Naive thymus-derived CD8-positive, alpha-beta T cell (primary cell): ENCODE measurements at regions not wholly inside any gene's neighbourhood (a gene's known extent, or its start where the extent isn't known, plus 50 kb on each side); places are given as distances from the start of the nearest gene placed in this dataset.

Experiments used
- ATAC-seq, 2 donors: fragments of 150-1000 bp; cut with Tn5 transposase in 1 of 2; sonication (Bioruptor Pico), chemical (Tn5 transposase) in 1 of 2; 1 replicate in 1 of 2; 2 replicates in 1 of 2; pipeline ENCODE4 v1.10.0; 2021; ENCODE audit warnings: mild to moderate bottlenecking in 2 of 2, moderate library complexity in 2 of 2
- POLR2A ChIA-PET: fragments of 350-600 bp; sonication (Branson Sonifier 250); formaldehyde crosslinking; loops from one replicate; lab custom pipeline; 2021; ENCODE audit warnings: antibody characterized with exemption; lab: Charles Lee
- DNase-seq, 10 donors: peaks; one replicate each; pipeline versions ENCODE4 v3.0.0 to v3.0.0-alpha.2; 2020 to 2022
- H3K27ac Mint-ChIP-seq, 10 donors: one replicate each; pipeline ENCODE4 v1.8.0; 2020 to 2022; ENCODE audit warnings: mild to moderate bottlenecking in 10 of 10, mixed read lengths in 10 of 10, moderate library complexity in 4 of 10, inconsistent platforms in 1 of 10
- H3K27me3 Mint-ChIP-seq, 5 donors: one replicate each; pipeline ENCODE4 v1.8.0; 2021 to 2022; ENCODE audit warnings: mixed read lengths in 5 of 5
- H3K36me3 Mint-ChIP-seq, 3 donors: one replicate each; pipeline ENCODE4 v1.8.0; 2020 to 2022; ENCODE audit warnings: mixed read lengths in 3 of 3, mild to moderate bottlenecking in 2 of 3, inconsistent platforms in 1 of 3
- H3K4me1 Mint-ChIP-seq, 4 donors: one replicate each; pipeline ENCODE4 v1.8.0; 2021 to 2022; ENCODE audit warnings: mixed read lengths in 4 of 4
- H3K4me3 Mint-ChIP-seq, 10 donors: one replicate each; pipeline ENCODE4 v1.8.0; 2020 to 2022; ENCODE audit warnings: mild to moderate bottlenecking in 10 of 10, mixed read lengths in 10 of 10, moderate library complexity in 6 of 10, inconsistent platforms in 1 of 10
- H3K9me3 Mint-ChIP-seq, 9 donors: one replicate each; pipeline ENCODE4 v1.8.0; 2020 to 2022; ENCODE audit warnings: mixed read lengths in 9 of 9, mild to moderate bottlenecking in 3 of 9, inconsistent platforms in 1 of 9, moderate library complexity in 1 of 9

DNA sequence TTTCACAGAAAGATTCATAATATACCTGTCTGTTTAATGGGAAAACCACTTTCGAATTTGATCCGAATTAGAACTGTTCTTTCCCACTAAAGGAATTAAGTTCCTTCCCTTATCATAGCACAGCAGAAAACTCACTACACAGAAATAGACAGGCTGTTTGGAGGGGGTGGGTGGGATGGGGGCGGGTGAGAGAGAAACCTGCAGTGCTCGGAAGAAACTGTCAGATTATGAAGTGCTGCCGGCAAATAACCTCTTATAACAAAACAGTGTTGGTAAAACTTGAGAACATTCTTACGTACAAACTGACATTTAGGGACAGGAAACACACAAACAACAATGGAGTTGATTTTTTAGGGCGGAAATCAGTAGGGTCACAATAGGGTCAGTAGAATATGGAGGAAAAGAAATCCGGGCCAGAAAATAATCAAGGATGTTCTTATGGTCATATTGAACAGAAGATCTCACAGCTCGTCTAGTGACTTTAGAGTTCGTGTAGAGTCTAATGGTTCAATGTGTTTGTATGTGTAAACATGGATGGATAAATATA, 756.0 kb upstream of the LRATD1 start:
- Mint-ChIP-seq H3K4me3 (no peak overlapping the region), H3K36me3 (no peaks in the 10 kb centered on the region), H3K27ac (no peak overlapping the region), H3K4me1 (no peaks in the 10 kb centered on the region), H3K27me3 (no peaks in the 10 kb centered on the region), H3K9me3 (peaks cover 0 to 6% (median 2%) of the 10 kb centered on the region in 9 donors)
- no peak for DNase-seq
- no peak for ATAC-seq
- POLR2A ChIA-PET = no interaction called here

DNA sequence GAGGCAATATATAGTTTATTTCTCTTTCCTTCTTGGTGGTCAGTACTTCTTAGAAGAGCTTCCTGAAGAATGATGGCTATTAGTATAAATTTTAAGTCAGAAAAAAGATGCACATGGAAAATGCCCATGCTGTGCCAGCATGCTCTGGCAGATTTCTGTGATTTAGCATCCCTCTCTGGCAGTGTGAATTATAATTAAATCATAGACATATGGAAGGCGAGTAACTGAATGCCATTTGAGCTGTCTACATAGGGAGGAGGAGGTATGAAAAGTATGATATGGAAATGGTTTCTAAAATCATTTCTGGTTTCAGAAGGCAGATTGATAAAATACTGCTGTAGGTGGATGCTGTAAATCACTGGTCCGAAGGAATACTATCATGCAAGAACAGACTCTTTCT, 754.9 kb upstream of the LRATD1 start:
- H3K4me1 Mint-ChIP-seq = no peaks in the 10 kb centered on the region
- H3K27me3 Mint-ChIP-seq = no peaks in the 10 kb centered on the region
- H3K9me3 Mint-ChIP-seq = peaks cover 0 to 10% (median 3%) of the 10 kb centered on the region in 9 donors
- POLR2A ChIA-PET = no interaction called here
- H3K36me3 Mint-ChIP-seq = no peaks in the 10 kb centered on the region
- DNase-seq (no peak), ATAC-seq (no peak)
- no peak overlapping the region for H3K27ac Mint-ChIP-seq
- no peak overlapping the region for H3K4me3 Mint-ChIP-seq

DNA sequence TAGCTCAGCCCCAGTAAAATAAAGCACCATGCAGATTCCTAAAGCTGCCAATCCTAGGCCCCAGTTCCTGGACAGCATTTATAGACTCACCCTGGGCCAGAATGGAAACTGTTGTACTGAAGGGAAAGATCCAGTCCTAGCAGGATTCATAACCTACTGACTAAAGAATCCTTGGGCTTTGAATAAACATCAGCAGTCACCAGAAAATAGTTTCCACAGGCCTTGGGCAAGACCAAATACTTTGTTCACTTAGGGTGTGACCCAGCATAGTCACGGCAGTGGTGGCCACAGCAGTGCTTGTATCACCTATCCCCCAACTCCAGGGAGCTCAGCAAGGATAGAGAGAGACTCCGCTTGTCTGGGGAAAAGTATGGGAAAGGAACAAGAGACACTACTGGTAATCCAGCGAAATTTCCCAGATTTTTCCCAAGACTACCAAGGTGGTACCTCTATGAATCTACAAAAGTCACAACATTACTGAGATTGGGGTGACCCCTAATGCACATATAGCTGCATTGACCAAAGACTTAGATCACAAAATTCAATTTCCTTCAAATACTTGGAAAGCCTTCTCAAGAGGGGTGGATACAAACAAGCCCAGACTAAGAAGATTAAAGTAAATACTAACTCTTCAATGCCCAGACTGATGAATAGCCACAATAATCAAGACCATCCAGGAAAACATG, 748.1 kb upstream of the LRATD1 start:
- Mint-ChIP-seq H3K9me3 (peaks cover 0 to 20% (median 8%) of the 10 kb centered on the region in 9 donors), H3K27me3 (no peaks in the 10 kb centered on the region), H3K4me3 (no peak overlapping the region), H3K4me1 (no peaks in the 10 kb centered on the region), H3K36me3 (no peaks in the 10 kb centered on the region), H3K27ac (no peak overlapping the region)
- POLR2A ChIA-PET = no interaction called here
- ATAC-seq (no peak), DNase-seq (no peak)

DNA sequence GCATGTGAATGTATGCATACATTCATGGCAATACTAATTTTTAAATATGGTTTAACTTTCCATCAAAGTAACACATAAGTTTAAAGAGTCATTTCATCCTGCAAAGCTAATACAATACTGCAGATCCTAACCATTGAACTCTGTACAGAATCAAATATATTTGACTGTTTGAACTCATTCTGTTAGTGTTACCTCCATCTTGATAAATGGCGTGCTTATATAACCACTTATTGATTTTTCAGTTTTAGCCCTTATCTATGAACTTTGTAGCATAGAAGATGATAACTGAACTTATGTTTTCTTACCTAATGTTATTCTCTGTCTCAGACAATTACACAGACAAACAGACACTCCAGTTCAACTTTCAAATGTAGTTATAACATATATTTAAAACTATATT, 731.0 kb upstream of the LRATD1 start:
- Mint-ChIP-seq H3K27me3 (no peaks in the 10 kb centered on the region), H3K4me1 (no peaks in the 10 kb centered on the region), H3K36me3 (no peaks in the 10 kb centered on the region), H3K4me3 (no peak overlapping the region), H3K9me3 (peaks cover 0 to 14% (median 2%) of the 10 kb centered on the region in 9 donors), H3K27ac (no peak overlapping the region)
- DNase-seq = no peak
- POLR2A ChIA-PET = no interaction called here
- no peak for ATAC-seq

DNA sequence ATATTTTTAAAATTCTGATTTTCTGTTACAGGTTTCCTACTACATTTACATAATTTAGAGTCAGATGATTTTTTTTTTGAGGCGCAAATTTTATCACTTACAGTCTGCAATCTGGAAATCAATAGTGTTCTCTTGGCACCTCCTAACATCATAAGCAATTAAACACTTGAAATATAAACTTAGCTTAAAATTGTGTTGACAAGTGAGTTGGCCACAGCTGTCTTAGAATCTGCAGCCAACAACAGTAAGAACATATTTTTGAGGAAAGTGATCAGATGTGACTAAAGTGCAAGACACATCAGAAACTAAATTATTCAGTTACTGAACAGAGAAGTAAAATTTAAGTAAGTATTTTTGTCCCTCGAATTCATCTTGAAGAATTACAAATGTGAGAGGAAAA, 726.7 kb upstream of the LRATD1 start:
- no peaks in the 10 kb centered on the region for H3K27me3 Mint-ChIP-seq
- no peak overlapping the region for H3K27ac Mint-ChIP-seq

DNA sequence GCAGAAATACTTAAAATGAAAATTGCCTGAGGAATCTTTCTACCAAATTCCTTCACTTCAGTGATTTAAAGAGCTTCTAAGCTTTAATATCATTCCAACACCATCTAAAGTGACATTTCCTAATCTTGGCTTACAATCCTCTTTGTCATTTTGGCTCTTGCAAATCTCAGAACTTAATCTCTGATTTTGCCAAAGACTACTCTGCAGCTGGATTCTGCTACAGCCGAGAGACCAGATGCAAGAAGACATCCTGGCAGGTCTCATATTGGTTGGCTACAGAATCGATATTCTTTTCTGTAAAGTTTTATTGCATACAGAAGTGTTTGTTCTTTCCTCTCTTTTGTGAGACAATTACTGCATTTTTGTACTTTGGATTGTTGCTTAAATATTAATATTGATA, 716.5 kb upstream of the LRATD1 start:
- H3K27ac Mint-ChIP-seq = no peak overlapping the region
- DNase-seq = no peak
- no peak for ATAC-seq
- H3K4me1 Mint-ChIP-seq = no peaks in the 10 kb centered on the region
- H3K4me3 Mint-ChIP-seq = no peak overlapping the region
- peaks cover 0 to 19% (median 10%) of the 10 kb centered on the region in 9 donors for H3K9me3 Mint-ChIP-seq
- H3K27me3 Mint-ChIP-seq = no peaks in the 10 kb centered on the region
- POLR2A ChIA-PET = no interaction called here
- H3K36me3 Mint-ChIP-seq = no peaks in the 10 kb centered on the region

More for the DNA sequence above, 726.7 kb upstream of the LRATD1 start:
- H3K4me3 Mint-ChIP-seq = no peak overlapping the region
- H3K9me3 Mint-ChIP-seq = peaks cover 0 to 9% (median 0%) of the 10 kb centered on the region in 9 donors
- DNase-seq = no peak
- no peaks in the 10 kb centered on the region for H3K36me3 Mint-ChIP-seq
- no peak for ATAC-seq
- POLR2A ChIA-PET = no interaction called here
- no peaks in the 10 kb centered on the region for H3K4me1 Mint-ChIP-seq

DNA sequence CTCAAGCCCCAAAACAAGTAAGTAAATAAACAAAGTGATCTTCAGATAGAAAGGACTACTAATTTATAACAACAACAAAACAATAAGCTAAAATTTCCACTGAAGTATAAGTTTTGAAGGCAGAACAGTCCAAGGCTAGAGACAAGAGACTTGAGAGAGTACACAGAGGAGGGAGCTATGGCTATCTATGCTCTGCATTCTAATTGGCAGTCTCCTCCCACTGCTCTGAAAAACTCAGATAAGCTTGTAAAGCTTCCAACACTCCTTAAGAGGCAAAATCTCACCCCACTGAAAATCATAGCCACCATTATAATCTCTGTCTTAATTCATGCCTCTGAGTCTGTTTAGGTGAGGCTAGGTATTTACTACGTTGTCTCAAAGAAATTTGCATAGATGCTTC, 714.6 kb upstream of the LRATD1 start:
- DNase-seq = no peak
- POLR2A ChIA-PET = no interaction called here

DNA sequence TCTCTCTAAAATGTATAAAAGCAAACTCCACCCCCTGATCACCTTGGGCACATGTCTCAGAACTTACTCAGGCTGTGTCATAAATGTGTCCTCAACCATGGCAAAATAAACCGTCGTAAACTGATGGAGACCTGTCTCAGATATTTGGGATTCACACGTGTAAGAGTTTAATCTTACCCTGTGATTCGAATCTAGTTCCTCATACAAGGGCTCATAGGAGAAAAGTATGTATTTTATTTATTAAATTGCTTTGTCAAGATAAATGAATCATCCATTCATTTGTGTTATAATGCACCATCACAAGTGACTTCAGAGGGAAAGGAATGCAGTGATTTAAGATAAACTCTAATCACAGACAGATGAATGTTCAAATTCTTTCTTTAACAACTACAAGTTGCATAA, 712.5 kb upstream of the LRATD1 start:
- ATAC-seq (no peak), DNase-seq (no peak)
- H3K27ac Mint-ChIP-seq = no peak overlapping the region
- no peaks in the 10 kb centered on the region for H3K4me1 Mint-ChIP-seq
- H3K4me3 Mint-ChIP-seq = no peak overlapping the region
- no peaks in the 10 kb centered on the region for H3K36me3 Mint-ChIP-seq
- POLR2A ChIA-PET = no interaction called here
- peaks cover 2 to 40% (median 11%) of the 10 kb centered on the region in 9 donors for H3K9me3 Mint-ChIP-seq
- no peaks in the 10 kb centered on the region for H3K27me3 Mint-ChIP-seq

More for the DNA sequence above, 714.6 kb upstream of the LRATD1 start:
- H3K36me3 Mint-ChIP-seq = no peaks in the 10 kb centered on the region
- ATAC-seq = no peak
- no peak overlapping the region for H3K27ac Mint-ChIP-seq
- H3K9me3 Mint-ChIP-seq = peaks cover 1 to 28% (median 8%) of the 10 kb centered on the region in 9 donors
- H3K4me3 Mint-ChIP-seq = no peak overlapping the region
- H3K27me3 Mint-ChIP-seq = no peaks in the 10 kb centered on the region
- no peaks in the 10 kb centered on the region for H3K4me1 Mint-ChIP-seq

DNA sequence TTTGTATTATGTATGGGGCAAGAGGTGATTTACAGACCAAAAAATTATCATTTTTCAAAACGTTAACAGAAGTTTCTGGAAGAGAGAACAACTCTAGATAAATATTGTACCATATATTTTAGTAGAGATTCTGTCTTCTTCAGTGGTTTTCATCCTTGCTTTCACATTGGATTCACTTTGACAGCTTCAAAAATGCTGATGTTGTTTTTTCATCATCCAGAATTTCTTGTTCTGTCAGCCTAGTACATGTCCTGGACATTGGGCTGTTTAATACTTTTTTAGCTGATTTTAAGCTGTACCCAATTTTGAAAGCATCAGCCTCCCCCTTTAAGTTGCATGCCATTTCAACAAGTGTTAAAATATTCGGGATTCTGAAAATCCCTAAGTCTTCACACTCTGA, 711.3 kb upstream of the LRATD1 start:
- Mint-ChIP-seq H3K27me3 (no peaks in the 10 kb centered on the region), H3K9me3 (peaks cover 2 to 40% (median 11%) of the 10 kb centered on the region in 9 donors), H3K4me3 (no peak overlapping the region), H3K27ac (no peak overlapping the region), H3K36me3 (no peaks in the 10 kb centered on the region), H3K4me1 (no peaks in the 10 kb centered on the region)
- no peak for ATAC-seq
- DNase-seq = no peak
- POLR2A ChIA-PET = no interaction called here

DNA sequence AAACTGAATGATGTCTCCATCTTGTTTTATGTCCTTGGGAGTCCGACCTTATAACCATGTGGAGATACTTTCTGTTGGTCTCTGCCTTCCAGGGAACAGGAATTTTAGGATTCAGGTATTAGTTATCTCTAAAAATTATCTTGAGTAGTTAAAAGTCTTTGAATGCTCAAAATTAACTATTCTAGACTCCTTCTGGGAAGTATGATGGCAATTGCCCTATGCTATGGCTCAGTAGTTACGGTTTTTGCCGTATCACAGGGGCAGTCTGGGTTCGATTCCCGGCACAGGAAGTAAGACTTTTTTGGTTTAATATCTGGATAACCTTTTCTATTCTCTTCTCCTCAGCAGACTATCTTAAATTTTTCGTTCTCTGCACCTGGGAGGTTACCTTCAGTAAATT, 708.7 kb upstream of the LRATD1 start:
- H3K27me3 Mint-ChIP-seq = no peaks in the 10 kb centered on the region
- peaks cover 2 to 40% (median 14%) of the 10 kb centered on the region in 9 donors for H3K9me3 Mint-ChIP-seq
- ATAC-seq = no peak
- H3K4me1 Mint-ChIP-seq = no peaks in the 10 kb centered on the region
- H3K36me3 Mint-ChIP-seq = no peaks in the 10 kb centered on the region
- no peak overlapping the region for H3K4me3 Mint-ChIP-seq
- no peak overlapping the region for H3K27ac Mint-ChIP-seq
- POLR2A ChIA-PET = no interaction called here
- DNase-seq = no peak

DNA sequence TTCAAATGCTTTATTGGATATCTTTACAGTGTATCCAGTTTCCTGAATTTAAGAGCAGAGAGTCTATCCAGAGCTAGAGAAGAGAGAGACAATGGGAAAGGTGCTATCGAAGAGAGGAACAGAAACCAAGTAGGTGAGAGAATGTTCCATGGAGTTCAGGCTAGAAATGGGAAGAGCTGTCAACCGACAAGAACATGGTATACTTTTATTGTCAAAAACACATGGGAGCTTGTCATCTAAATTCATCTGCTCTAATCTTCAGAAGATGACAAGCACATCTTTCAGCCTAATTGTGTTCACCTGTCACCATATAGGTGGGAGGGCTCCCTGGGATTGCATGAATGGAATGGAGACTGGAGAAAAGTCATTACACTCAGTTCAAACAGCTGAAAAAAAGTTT, 690.4 kb upstream of the LRATD1 start:
- DNase-seq = no peak
- no peaks in the 10 kb centered on the region for H3K4me1 Mint-ChIP-seq
- ATAC-seq = no peak
- H3K4me3 Mint-ChIP-seq = no peak overlapping the region
- POLR2A ChIA-PET = no interaction called here
- H3K9me3 Mint-ChIP-seq = peaks cover 0 to 18% (median 6%) of the 10 kb centered on the region in 9 donors
- H3K27me3 Mint-ChIP-seq = no peaks in the 10 kb centered on the region
- no peak overlapping the region for H3K27ac Mint-ChIP-seq
- no peaks in the 10 kb centered on the region for H3K36me3 Mint-ChIP-seq

DNA sequence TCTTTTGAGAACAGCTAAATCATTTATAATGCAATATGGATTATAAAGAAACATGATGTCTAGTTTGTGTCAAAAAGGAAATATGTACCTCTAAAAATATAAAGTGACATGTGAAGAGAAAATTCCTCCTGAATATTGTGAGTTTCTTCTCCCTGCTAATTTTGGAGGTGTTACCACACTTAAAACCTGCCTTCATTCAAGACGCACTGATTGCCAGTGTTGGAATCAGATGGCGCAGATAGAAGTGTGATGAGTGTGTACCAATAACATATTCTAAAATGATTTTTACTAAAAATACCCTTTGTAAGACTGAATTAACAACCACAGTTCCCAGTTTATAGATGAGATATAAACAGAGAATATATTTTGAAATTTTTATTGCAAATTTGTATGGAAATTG, 681.8 kb upstream of the LRATD1 start:
- no peaks in the 10 kb centered on the region for H3K27me3 Mint-ChIP-seq
- no peak overlapping the region for H3K27ac Mint-ChIP-seq
- no peaks in the 10 kb centered on the region for H3K36me3 Mint-ChIP-seq

DNA sequence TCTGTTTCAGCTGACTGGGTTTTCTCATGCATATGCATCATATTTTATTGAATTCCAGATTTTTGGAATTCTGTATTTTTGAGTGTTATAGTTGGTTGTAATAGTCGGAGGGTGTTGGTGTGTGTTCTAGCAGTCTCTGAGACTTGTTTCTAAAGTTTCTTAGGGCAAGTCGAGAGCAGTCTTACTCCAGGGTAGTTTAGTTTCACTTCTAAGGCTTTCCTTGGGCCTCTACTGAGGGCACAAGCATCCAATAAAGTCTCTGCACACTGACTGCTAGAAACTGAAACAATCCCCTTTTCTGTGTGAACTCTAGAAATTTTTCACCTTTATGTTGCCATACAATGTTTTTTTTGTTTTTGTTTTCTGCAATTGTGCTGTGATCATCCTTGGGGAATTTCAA, 663.7 kb upstream of the LRATD1 start:
- DNase-seq (no peak), ATAC-seq (no peak)
- H3K36me3 Mint-ChIP-seq = no peaks in the 10 kb centered on the region
- no peak overlapping the region for H3K27ac Mint-ChIP-seq
- H3K4me1 Mint-ChIP-seq = no peaks in the 10 kb centered on the region
- peaks cover 0 to 11% (median 6%) of the 10 kb centered on the region in 9 donors for H3K9me3 Mint-ChIP-seq
- H3K27me3 Mint-ChIP-seq = no peaks in the 10 kb centered on the region
- H3K4me3 Mint-ChIP-seq = no peak overlapping the region
- POLR2A ChIA-PET = no interaction called here

More for the DNA sequence above, 681.8 kb upstream of the LRATD1 start:
- Mint-ChIP-seq H3K4me1 (no peaks in the 10 kb centered on the region), H3K4me3 (no peak overlapping the region), H3K9me3 (peaks cover 0 to 42% (median 9%) of the 10 kb centered on the region in 9 donors)
- no peak for ATAC-seq
- no peak for DNase-seq
- POLR2A ChIA-PET = no interaction called here
